HG03354 (cell line): ENCODE measurements at regions not wholly inside any gene's neighbourhood (a gene's known extent, or its start where the extent isn't known, plus 50 kb on each side); places are given as distances from the start of the nearest gene placed in this dataset.
"Not testable (repeated sequence)": the region's sequence is repeated elsewhere in the genome, so short reads cannot be mapped to it uniquely, and the experiment has no call there.

Experiments used
- ATAC-seq: cut with Tn5 transposase; IDR thresholded peaks from one replicate; pipeline ENCODE4 v1.9.1; 2021; ENCODE audit warnings: mild to moderate bottlenecking; ENCODE audit not compliant: unreplicated experiment, poor library complexity, severe bottlenecking

- no peak for ATAC-seq
These were observed 83.2 kb upstream of the CHST15 start for GRCh38 chr10:124176349-124177179.

DNA sequence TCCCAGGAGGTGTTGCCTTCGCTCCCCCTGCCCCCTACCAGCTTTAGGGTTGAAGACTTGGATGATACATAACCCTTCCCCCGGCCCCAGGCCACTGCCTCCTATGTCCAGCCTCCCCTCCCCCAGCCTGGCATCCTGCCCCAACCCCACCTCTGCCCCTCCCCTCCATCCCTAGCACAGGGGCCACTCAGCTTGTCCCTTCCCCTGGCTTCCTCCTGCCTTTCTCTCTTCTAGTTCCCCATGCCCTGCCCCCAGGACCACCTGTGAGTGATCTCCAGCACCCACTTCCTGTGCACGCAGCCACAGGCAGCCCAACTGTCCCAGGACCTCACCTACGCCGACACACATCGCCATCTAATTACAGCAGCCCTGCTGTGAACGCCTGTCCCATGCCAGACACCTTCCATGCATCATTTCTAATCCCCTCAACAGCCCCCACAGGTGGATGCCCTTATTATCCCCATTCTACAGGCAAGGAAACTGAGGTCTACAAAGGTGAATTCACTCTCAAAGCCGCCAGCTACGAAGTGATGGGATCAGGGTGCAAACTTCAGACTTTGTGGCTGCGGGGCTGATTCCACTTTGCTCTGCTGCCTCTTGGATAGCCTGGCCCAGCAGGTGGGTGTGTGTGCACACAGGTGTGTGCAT is 82.4 kb upstream of the CHST15 start:
- no peak for ATAC-seq

GRCh38 chr10:124174673-124175645 is 81.6 kb upstream of the CHST15 start:
- ATAC-seq, result no peak

DNA sequence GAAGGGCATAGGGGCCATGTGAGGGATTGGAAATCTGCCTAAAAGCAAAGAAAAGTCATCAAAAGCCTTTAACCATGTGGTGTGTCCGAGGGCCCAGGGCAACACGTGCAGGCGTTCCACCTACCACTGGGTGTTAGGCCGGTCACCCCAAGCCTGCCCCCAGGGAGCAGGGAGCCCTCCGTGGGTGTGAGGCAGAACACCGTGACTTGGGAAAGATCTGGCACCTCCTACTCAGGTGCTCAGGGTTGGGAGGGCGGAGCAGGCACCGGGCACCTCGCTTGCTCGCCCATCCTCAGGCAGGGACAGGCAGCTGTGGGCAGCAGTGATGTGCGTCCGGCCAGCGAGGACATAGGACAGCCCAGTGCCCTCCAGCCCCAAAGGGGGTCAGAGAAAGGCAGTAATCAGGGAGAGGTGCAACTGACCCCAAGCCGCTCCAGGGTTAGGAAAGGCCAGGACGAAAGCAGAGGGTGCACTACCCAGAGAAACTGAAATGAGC is 80.7 kb upstream of the CHST15 start:
- no peak for ATAC-seq

DNA sequence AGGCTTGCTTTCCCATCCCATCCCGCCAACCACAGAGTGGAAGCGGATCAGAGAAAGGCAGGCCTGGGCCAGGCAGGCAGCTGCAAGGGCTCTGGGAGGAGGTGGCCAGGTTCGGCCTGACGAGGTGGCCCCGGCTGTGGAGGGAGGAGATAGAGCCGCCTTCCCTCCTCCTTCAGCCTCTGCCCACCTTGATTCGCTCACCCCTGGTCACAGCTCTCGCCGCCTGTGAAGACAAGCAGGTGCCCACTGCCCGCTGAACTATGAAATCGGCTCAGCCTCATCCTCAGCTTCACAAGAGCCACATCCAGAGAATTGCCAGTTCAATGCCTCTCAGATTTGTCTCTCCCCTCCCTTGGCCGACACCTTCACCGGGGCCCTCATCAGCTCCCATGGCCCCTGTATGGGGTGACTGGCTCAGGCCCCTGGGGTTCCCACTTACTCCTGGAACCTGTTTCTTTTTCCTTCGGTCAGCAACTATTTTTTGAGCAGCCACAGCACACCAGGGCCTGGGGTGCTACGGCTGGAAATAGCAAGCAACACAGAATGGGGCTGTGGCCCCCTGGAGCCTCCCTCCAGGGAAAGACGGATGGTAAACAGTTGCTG is 80.0 kb upstream of the CHST15 start:
- no peak for ATAC-seq

GRCh38 chr10:124172181-124172916 is 79.0 kb upstream of the CHST15 start:
- ATAC-seq, result no peak

DNA sequence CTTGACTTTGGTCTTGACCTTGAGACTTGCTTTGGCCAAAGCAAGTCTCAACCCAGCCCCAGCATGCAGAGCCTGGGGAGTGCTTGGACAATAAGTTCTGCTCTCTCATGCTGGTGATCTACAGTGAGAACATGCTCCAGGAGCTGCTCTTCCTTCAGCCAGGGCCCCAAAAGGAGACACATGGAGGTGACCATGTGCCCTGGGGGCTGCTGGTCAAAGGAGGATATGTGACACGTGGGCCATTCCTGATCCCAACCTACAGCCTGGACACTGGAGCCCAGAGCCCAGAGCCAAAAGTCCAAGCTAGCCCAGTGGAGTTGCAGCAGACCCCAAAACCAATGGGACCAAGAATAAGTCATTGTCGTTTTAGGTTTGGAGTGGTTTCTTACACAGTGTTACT is 78.2 kb upstream of the CHST15 start:
- ATAC-seq, result no peak

GRCh38 chr10:124170631-124171030 is 77.2 kb upstream of the CHST15 start:
- no peak for ATAC-seq

- ATAC-seq, result no peak
These were observed 75.8 kb upstream of the CHST15 start for GRCh38 chr10:124168991-124169802.

DNA sequence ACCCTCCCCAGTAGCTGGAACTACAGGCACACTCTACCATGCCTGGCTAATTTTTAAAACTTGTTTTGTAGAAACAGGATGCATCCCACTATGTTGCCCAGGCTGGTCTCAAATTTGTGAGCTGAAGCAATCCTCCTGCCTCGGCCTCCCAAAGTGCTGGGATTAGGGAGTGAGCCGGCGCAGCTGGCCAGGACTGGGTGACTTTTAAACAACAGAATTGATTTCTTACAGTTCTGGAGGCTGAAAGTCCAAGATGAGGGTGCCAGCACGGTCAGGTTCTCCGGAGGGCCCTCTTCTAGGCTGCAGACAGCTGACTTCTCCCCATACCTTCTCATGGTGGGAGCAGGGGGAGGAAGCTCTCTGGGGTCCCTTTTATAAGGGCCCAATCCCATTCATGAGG is 75.2 kb upstream of the CHST15 start:
- no peak for ATAC-seq

- not testable (repeated sequence) for ATAC-seq
These were observed 74.5 kb upstream of the CHST15 start for GRCh38 chr10:124167925-124168324.

DNA sequence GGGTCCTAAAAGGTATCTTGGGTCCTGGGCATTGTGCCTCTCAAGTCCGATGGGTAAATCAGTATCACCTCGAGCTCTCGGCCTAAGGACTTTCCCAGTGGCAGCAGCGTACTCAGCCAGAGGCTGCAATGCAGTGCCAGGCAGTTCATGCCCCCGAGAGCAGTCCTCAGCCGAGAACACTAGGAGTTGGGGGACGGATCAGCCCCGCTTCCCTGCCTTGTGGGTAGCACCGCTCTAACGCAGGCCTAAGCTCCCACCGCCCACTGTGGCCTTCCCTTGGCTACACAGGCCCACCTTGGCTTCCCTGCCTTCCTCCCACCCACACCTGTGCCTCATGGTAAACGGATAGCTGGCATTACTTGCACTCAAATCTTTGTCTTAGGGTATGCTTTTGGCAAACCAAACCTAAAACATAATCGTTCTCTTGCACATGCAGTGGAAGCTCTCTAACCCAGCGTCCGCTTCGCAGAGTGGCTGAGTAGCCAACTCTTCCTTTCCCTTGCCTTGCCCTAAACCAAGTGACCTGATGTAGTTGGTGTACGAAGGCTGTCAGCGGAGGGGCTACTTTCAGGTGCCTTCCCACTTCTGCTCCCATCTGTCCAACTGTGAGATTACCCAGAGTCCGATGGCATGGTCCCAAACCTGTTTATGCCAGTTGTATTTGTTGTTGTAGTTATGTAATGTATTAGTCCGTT is 73.2 kb upstream of the CHST15 start:
- no peak for ATAC-seq

- ATAC-seq, result no peak
These were observed 72.4 kb upstream of the CHST15 start for GRCh38 chr10:124165827-124166226.

GRCh38 chr10:124165311-124165710 is 71.9 kb upstream of the CHST15 start:
- ATAC-seq, result no peak

- no peak for ATAC-seq
These were observed 70.9 kb upstream of the CHST15 start for GRCh38 chr10:124164264-124164663.

DNA sequence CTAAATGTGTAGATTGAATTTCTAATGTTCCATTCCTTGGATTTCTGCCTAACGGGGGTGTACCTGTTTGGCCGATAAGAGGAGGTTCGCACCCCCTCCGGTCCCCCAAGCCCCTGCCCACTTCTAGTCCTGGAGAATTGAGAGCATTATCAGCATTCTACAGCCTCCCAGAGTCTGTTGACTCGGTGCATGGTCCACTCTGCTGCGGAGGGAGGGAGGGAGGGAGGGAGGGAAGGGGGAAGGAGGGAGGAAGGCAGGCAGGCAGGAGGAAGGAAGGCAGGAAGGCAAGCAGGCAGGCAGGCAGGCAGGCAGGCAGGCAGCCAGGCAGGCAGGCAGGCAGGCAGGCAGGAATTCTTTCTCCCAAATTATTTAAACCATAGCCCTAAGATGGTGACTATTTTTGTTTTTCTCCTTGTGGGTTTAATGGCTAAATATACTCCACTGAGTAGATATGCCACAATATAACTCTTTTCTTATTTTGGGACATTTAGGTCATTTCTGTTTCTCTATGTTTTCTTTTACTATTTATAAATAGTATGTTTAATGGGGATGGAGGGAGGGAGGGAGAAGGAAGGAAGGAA is 69.5 kb upstream of the CHST15 start:
- ATAC-seq, result no peak

- ATAC-seq, result no peak
These were observed 68.7 kb upstream of the CHST15 start for GRCh38 chr10:124162136-124162535.
